ENCODE measurements at regions not wholly inside any gene's neighbourhood (a gene's known extent, or its start where the extent isn't known, plus 50 kb on each side); places are given as distances from the start of the nearest gene placed in this dataset.

GRCh38 chr1:239616673-239617072 lies 230.3 kb downstream of the CHRM3 start:
- no peak overlapping the region for H4K91ac ChIP-seq (ENCODE audit: low read depth, low read length, poor library complexity)
- H3K4me3 ChIP-seq (ENCODE audit: low read length in 2 of 2) = no peak overlapping the region
- H3K9ac ChIP-seq (ENCODE audit: low read depth, low read length, poor library complexity) = no peak overlapping the region
- H3K27ac ChIP-seq (replicated peaks; ENCODE audit: low read length) = no peak overlapping the region
- H2BK15ac ChIP-seq (ENCODE audit: low read length) = no peak overlapping the region
- WGBS, 2 donors (ENCODE audit: extremely low coverage in 2 of 2, insufficient read length in 2 of 2, insufficient replicate concordance in 1 of 2) = no CpG with 5 or more reads among the region's 1 CpG
- H2BK12ac ChIP-seq (ENCODE audit: low read length) = no peak overlapping the region
- H2AFZ ChIP-seq (ENCODE audit: low read length) = no peak overlapping the region
- H2BK120ac ChIP-seq (ENCODE audit: low read depth, low read length) = no peak overlapping the region
- H3K4ac ChIP-seq (ENCODE audit: low read length) = no peak overlapping the region
- no peak overlapping the region for H2AK5ac ChIP-seq (ENCODE audit: low read depth, low read length)
- H3K27me3 ChIP-seq (ENCODE audit: control insufficient read depth in 3 of 3, insufficient read depth in 3 of 3, low read depth in 1 of 3, low read length in 3 of 3) = no peaks in the 10 kb centered on the region
- H3K23ac ChIP-seq (ENCODE audit: low read depth, low read length, poor library complexity) = no peak overlapping the region
- no peak overlapping the region for H3K14ac ChIP-seq (ENCODE audit: low read length)
- no peak for DNase-seq (ENCODE audit: low spot score)
- no peaks in the 10 kb centered on the region for H3K79me1 ChIP-seq (ENCODE audit: low read depth, low read length)
- peaks cover 0 to 4% of the 10 kb centered on the region in 2 donors for H3K4me1 ChIP-seq (ENCODE audit: control insufficient read depth in 2 of 2, insufficient read depth in 1 of 2, low read depth in 1 of 2, low read length in 2 of 2)
- no peak overlapping the region for H3K4me2 ChIP-seq (ENCODE audit: insufficient read depth, low read length, poor library complexity, severe bottlenecking)
- H3K9me3 ChIP-seq (replicated peaks in 1 of 2; ENCODE audit: control insufficient read depth in 2 of 2, insufficient read depth in 1 of 2, low read depth in 1 of 2, low read length in 2 of 2) = no peaks in the 10 kb centered on the region
- no peak overlapping the region for H3K18ac ChIP-seq (ENCODE audit: low read length)
- H4K8ac ChIP-seq (ENCODE audit: low read depth, low read length) = no peak overlapping the region
- H3K36me3 ChIP-seq (replicated peaks in 1 of 2; ENCODE audit: control insufficient read depth in 2 of 2, insufficient read depth in 2 of 2, low read length in 2 of 2) = no peaks in the 10 kb centered on the region
- no peak overlapping the region for H2BK5ac ChIP-seq (ENCODE audit: low read length)

GRCh38 chr1:239617259-239617658 lies 230.9 kb downstream of the CHRM3 start:
- Histone ChIP-seq H3K4me1 (ENCODE audit: control insufficient read depth in 2 of 2, insufficient read depth in 1 of 2, low read depth in 1 of 2, low read length in 2 of 2) (peaks cover 0 to 4% of the 10 kb centered on the region in 2 donors), H3K4me3 (ENCODE audit: low read length in 2 of 2) (no peak overlapping the region), H3K27me3 (ENCODE audit: control insufficient read depth in 3 of 3, insufficient read depth in 3 of 3, low read depth in 1 of 3, low read length in 3 of 3) (no peaks in the 10 kb centered on the region), H3K18ac (ENCODE audit: low read length) (no peak overlapping the region), H2AK5ac (ENCODE audit: low read depth, low read length) (no peak overlapping the region), H3K9ac (ENCODE audit: low read depth, low read length, poor library complexity) (no peak overlapping the region), H4K91ac (ENCODE audit: low read depth, low read length, poor library complexity) (no peak overlapping the region), H4K8ac (ENCODE audit: low read depth, low read length) (no peak overlapping the region), H2BK12ac (ENCODE audit: low read length) (no peak overlapping the region), H2BK15ac (ENCODE audit: low read length) (no peak overlapping the region), H3K9me3 (replicated peaks in 1 of 2; ENCODE audit: control insufficient read depth in 2 of 2, insufficient read depth in 1 of 2, low read depth in 1 of 2, low read length in 2 of 2) (no peaks in the 10 kb centered on the region), H3K79me1 (ENCODE audit: low read depth, low read length) (no peaks in the 10 kb centered on the region), H2BK5ac (ENCODE audit: low read length) (no peak overlapping the region), H3K4ac (ENCODE audit: low read length) (no peak overlapping the region), H2AFZ (ENCODE audit: low read length) (no peak overlapping the region), H3K27ac (replicated peaks; ENCODE audit: low read length) (no peak overlapping the region), H2BK120ac (ENCODE audit: low read depth, low read length) (no peak overlapping the region), H3K14ac (ENCODE audit: low read length) (no peak overlapping the region), H3K36me3 (replicated peaks in 1 of 2; ENCODE audit: control insufficient read depth in 2 of 2, insufficient read depth in 2 of 2, low read length in 2 of 2) (no peaks in the 10 kb centered on the region), H3K4me2 (ENCODE audit: insufficient read depth, low read length, poor library complexity, severe bottlenecking) (no peak overlapping the region), H3K23ac (ENCODE audit: low read depth, low read length, poor library complexity) (no peak overlapping the region)
- WGBS, 2 donors (ENCODE audit: extremely low coverage in 2 of 2, insufficient read length in 2 of 2, insufficient replicate concordance in 1 of 2) = no CpG with 5 or more reads among the region's 6 CpGs
- DNase-seq (ENCODE audit: low spot score) = no peak

GRCh38 chr1:239617731-239618130 lies 231.4 kb downstream of the CHRM3 start:
- Histone ChIP-seq H2AFZ (ENCODE audit: low read length) (no peak overlapping the region), H2BK120ac (ENCODE audit: low read depth, low read length) (no peak overlapping the region), H2AK5ac (ENCODE audit: low read depth, low read length) (no peak overlapping the region), H3K27me3 (ENCODE audit: control insufficient read depth in 3 of 3, insufficient read depth in 3 of 3, low read depth in 1 of 3, low read length in 3 of 3) (no peaks in the 10 kb centered on the region), H3K36me3 (replicated peaks in 1 of 2; ENCODE audit: control insufficient read depth in 2 of 2, insufficient read depth in 2 of 2, low read length in 2 of 2) (no peaks in the 10 kb centered on the region), H4K91ac (ENCODE audit: low read depth, low read length, poor library complexity) (no peak overlapping the region), H4K8ac (ENCODE audit: low read depth, low read length) (no peak overlapping the region), H3K9me3 (replicated peaks in 1 of 2; ENCODE audit: control insufficient read depth in 2 of 2, insufficient read depth in 1 of 2, low read depth in 1 of 2, low read length in 2 of 2) (no peaks in the 10 kb centered on the region), H3K4me1 (ENCODE audit: control insufficient read depth in 2 of 2, insufficient read depth in 1 of 2, low read depth in 1 of 2, low read length in 2 of 2) (peaks cover 0 to 4% of the 10 kb centered on the region in 2 donors), H2BK15ac (ENCODE audit: low read length) (no peak overlapping the region), H3K27ac (replicated peaks; ENCODE audit: low read length) (no peak overlapping the region), H2BK12ac (ENCODE audit: low read length) (no peak overlapping the region), H3K23ac (ENCODE audit: low read depth, low read length, poor library complexity) (no peak overlapping the region), H3K4me3 (ENCODE audit: low read length in 2 of 2) (no peak overlapping the region), H3K79me1 (ENCODE audit: low read depth, low read length) (no peaks in the 10 kb centered on the region), H3K4ac (ENCODE audit: low read length) (no peak overlapping the region), H3K18ac (ENCODE audit: low read length) (no peak overlapping the region), H3K4me2 (ENCODE audit: insufficient read depth, low read length, poor library complexity, severe bottlenecking) (no peak overlapping the region), H3K9ac (ENCODE audit: low read depth, low read length, poor library complexity) (no peak overlapping the region), H3K14ac (ENCODE audit: low read length) (no peak overlapping the region), H2BK5ac (ENCODE audit: low read length) (no peak overlapping the region)
- no peak for DNase-seq (ENCODE audit: low spot score)
- WGBS, 2 donors (ENCODE audit: extremely low coverage in 2 of 2, insufficient read length in 2 of 2, insufficient replicate concordance in 1 of 2) = no CpG with 5 or more reads among the region's 5 CpGs

- no peaks in the 10 kb centered on the region for H3K79me1 ChIP-seq (ENCODE audit: low read depth, low read length)
- H3K4ac ChIP-seq (ENCODE audit: low read length) = no peak overlapping the region
- no peaks in the 10 kb centered on the region for H3K9me3 ChIP-seq (replicated peaks in 1 of 2; ENCODE audit: control insufficient read depth in 2 of 2, insufficient read depth in 1 of 2, low read depth in 1 of 2, low read length in 2 of 2)
- no peak overlapping the region for H2AFZ ChIP-seq (ENCODE audit: low read length)
- no peak overlapping the region for H3K14ac ChIP-seq (ENCODE audit: low read length)
- H2AK5ac ChIP-seq (ENCODE audit: low read depth, low read length) = no peak overlapping the region
- H2BK120ac ChIP-seq (ENCODE audit: low read depth, low read length) = no peak overlapping the region
- no peak overlapping the region for H3K23ac ChIP-seq (ENCODE audit: low read depth, low read length, poor library complexity)
- no peak overlapping the region for H2BK15ac ChIP-seq (ENCODE audit: low read length)
- H3K18ac ChIP-seq (ENCODE audit: low read length) = no peak overlapping the region
- no peak overlapping the region for H3K4me2 ChIP-seq (ENCODE audit: insufficient read depth, low read length, poor library complexity, severe bottlenecking)
- H4K91ac ChIP-seq (ENCODE audit: low read depth, low read length, poor library complexity) = no peak overlapping the region
- H3K4me3 ChIP-seq (ENCODE audit: low read length in 2 of 2) = no peak overlapping the region
- no peak overlapping the region for H2BK12ac ChIP-seq (ENCODE audit: low read length)
- H4K8ac ChIP-seq (ENCODE audit: low read depth, low read length) = no peak overlapping the region
- H2BK5ac ChIP-seq (ENCODE audit: low read length) = no peak overlapping the region
- H3K9ac ChIP-seq (ENCODE audit: low read depth, low read length, poor library complexity) = no peak overlapping the region
- H3K36me3 ChIP-seq (replicated peaks in 1 of 2; ENCODE audit: control insufficient read depth in 2 of 2, insufficient read depth in 2 of 2, low read length in 2 of 2) = no peaks in the 10 kb centered on the region
- no peak for DNase-seq (ENCODE audit: low spot score)
- WGBS, 2 donors (ENCODE audit: extremely low coverage in 2 of 2, insufficient read length in 2 of 2, insufficient replicate concordance in 1 of 2) = no CpG with 5 or more reads among the region's 3 CpGs
- H3K27ac ChIP-seq (replicated peaks; ENCODE audit: low read length) = no peak overlapping the region
- no peaks in the 10 kb centered on the region for H3K27me3 ChIP-seq (ENCODE audit: control insufficient read depth in 3 of 3, insufficient read depth in 3 of 3, low read depth in 1 of 3, low read length in 3 of 3)
- peaks cover 0 to 4% of the 10 kb centered on the region in 2 donors for H3K4me1 ChIP-seq (ENCODE audit: control insufficient read depth in 2 of 2, insufficient read depth in 1 of 2, low read depth in 1 of 2, low read length in 2 of 2)
Measured at GRCh38 chr1:239619190-239619589, 232.8 kb downstream of the CHRM3 start.
